PC-9 (cell line): ENCODE measurements at regions not wholly inside any gene's neighbourhood (a gene's known extent, or its start where the extent isn't known, plus 50 kb on each side); places are given as distances from the start of the nearest gene placed in this dataset.

Source experiments
- BruUV-seq: library from RNA; stranded (reverse); fragments of 400-500 nt; replicated peaks from 2 replicates; lab custom pipeline; 2021; lab: Mats Ljungman, UMichigan
- CTCF ChIA-PET: fragments of 300-600 bp; sonication (Branson Sonifier 250); formaldehyde crosslinking; loops from one replicate; lab custom pipeline; 2022; ENCODE audit warnings: antibody characterized with exemption; lab: Charles Lee
- POLR2A ChIA-PET: fragments of 300-600 bp; sonication (Branson Sonifier 250); formaldehyde crosslinking; loops from one replicate; lab custom pipeline; 2022; ENCODE audit warnings: antibody characterized with exemption; ENCODE audit not compliant: unreplicated experiment; lab: Charles Lee
- DNase-seq, 2 experiments: peaks; one replicate each; pipeline versions ENCODE4 v3.0.0 to v3.0.0-alpha.2; 2015 to 2022; ENCODE audit warnings: mixed read lengths in 1 of 2
- H2AFZ ChIP-seq: fragments of 200-600 bp; sonication (generic); 2 replicates; pipeline ENCODE4 v1.8.1; 2017; ENCODE audit warnings: antibody characterized with exemption
- H3F3A ChIP-seq: fragments of 200-600 bp; sonication (generic); 2 replicates; pipeline ENCODE4 v1.8.1; 2017; ENCODE audit warnings: antibody characterized with exemption, mild to moderate bottlenecking, low read depth; ENCODE audit not compliant: insufficient read depth
- H3K27ac ChIP-seq: fragments of 200-600 bp; sonication (generic); 2 replicates; pipeline ENCODE4 v1.6.1; 2016; ENCODE audit warnings: mixed run types
- H3K27me3 ChIP-seq: fragments of 200-600 bp; sonication (generic); 2 replicates; pipeline ENCODE4 v1.6.1; 2016; ENCODE audit warnings: low read depth, mixed run types; ENCODE audit not compliant: insufficient read depth
- H3K36me3 ChIP-seq: fragments of 200-600 bp; sonication (generic); 2 replicates; pipeline ENCODE4 v1.6.1; 2016; ENCODE audit warnings: low read depth, mixed run types
- H3K4me1 ChIP-seq: fragments of 200-600 bp; sonication (generic); replicated peaks from 2 replicates; pipeline ENCODE4 v1.6.1; 2016; ENCODE audit warnings: mixed run types; ENCODE audit not compliant: insufficient read depth
- H3K4me2 ChIP-seq: fragments of 200-600 bp; sonication (generic); 2 replicates; pipeline ENCODE4 v1.6.1; 2017; ENCODE audit warnings: mixed run types
- H3K4me3 ChIP-seq: fragments of 200-600 bp; sonication (generic); 2 replicates; pipeline ENCODE4 v1.6.1; 2016; ENCODE audit warnings: mixed run types
- H3K79me2 ChIP-seq: fragments of 200-600 bp; sonication (generic); 2 replicates; pipeline ENCODE4 v1.6.1; 2017; ENCODE audit warnings: low read depth, mixed run types
- H3K9me2 ChIP-seq: fragments of 200-600 bp; sonication (generic); 2 replicates; pipeline ENCODE4 v1.8.1; 2017; ENCODE audit warnings: mild to moderate bottlenecking; ENCODE audit not compliant: insufficient read depth
- H3K9me3 ChIP-seq: fragments of 200-600 bp; sonication (generic); 2 replicates; pipeline ENCODE4 v1.8.1; 2016; ENCODE audit warnings: low read depth; ENCODE audit not compliant: insufficient read depth
- H4K20me1 ChIP-seq: fragments of 200-600 bp; sonication (generic); 2 replicates; pipeline ENCODE4 v1.8.1; 2017; ENCODE audit not compliant: insufficient read depth
- CTCF ChIP-seq: fragments of 200-600 bp; sonication (generic); conservative IDR thresholded peaks from 2 replicates; pipeline ENCODE4 v1.6.1; 2017; ENCODE audit warnings: mixed run types, antibody characterized with exemption, mild to moderate bottlenecking, moderate library complexity
- EZH2 ChIP-seq: fragments of 200-600 bp; sonication (generic); IDR thresholded peaks from 2 replicates; pipeline ENCODE4 v1.8.0; 2017; ENCODE audit warnings: antibody characterized with exemption, low read depth
- intact Hi-C: fragments of 100-400 bp; cut with micrococcal nuclease; formaldehyde crosslinking; loops from one replicate; pipeline ENCODE4 v1.10.0; 2022; ENCODE audit not compliant: unreplicated experiment

GRCh38 chr6:11391934-11392777, 145.4 kb upstream of the TMEM170B start:
- peak overlapping the region; percentile 89 for H3K27ac ChIP-seq
- POLR2A ChIA-PET, result interaction anchor here (0.6 to 0.8 kb wide), 2 partner anchors 22 to 175 kb away, joined by 7 to 9 read pairs; no protein-coding TSS in a partner anchor
- no peaks in the 10 kb centered on the region for H3K27me3 ChIP-seq
- intact Hi-C loops, result no loop called here
- H4K20me1 ChIP-seq, result no peaks in the 10 kb centered on the region
- CTCF ChIA-PET, result interaction anchor here (0.6 to 2.1 kb wide), 2 partner anchors 8 to 104 kb away, joined by 5 to 8 read pairs; no protein-coding TSS in a partner anchor
- no peak overlapping the region for H2AFZ ChIP-seq
- no peaks in the 10 kb centered on the region for H3K36me3 ChIP-seq
- H3K9me3 ChIP-seq, result no peaks in the 10 kb centered on the region
- no peaks in the 10 kb centered on the region for H3K79me2 ChIP-seq
- TSS peak; percentile 11 for BruUV-seq
- peak overlapping the region; percentile 44 for H3K4me2 ChIP-seq
- TF ChIP-seq EZH2, result no peak
- TF ChIP-seq CTCF, result no peak
- peaks cover 52% of the 10 kb centered on the region for H3F3A ChIP-seq
- peaks cover 63% of the 10 kb centered on the region for H3K4me1 ChIP-seq
- no peaks in the 10 kb centered on the region for H3K9me2 ChIP-seq
- H3K4me3 ChIP-seq, result no peak overlapping the region; the same call in 1 of the 2 replicates
- no peak for DNase-seq

GRCh38 chr6:11389977-11390376, 147.6 kb upstream of the TMEM170B start:
- DNase-seq, result peak; percentile 81 to 97
- Histone ChIP-seq H4K20me1 (no peaks in the 10 kb centered on the region), H2AFZ (no peak overlapping the region), H3K9me2 (no peaks in the 10 kb centered on the region), H3F3A (peaks cover 52% of the 10 kb centered on the region), H3K9me3 (no peaks in the 10 kb centered on the region), H3K4me2 (peak overlapping the region; percentile 75), H3K4me3 (no peak overlapping the region; the same call in 1 of the 2 replicates), H3K79me2 (no peaks in the 10 kb centered on the region), H3K36me3 (no peaks in the 10 kb centered on the region), H3K27ac (peak overlapping the region; percentile 94), H3K4me1 (peaks cover 63% of the 10 kb centered on the region), H3K27me3 (no peaks in the 10 kb centered on the region)
- BruUV-seq, result no TSS peak
- POLR2A ChIA-PET, result interaction anchor here (0.6 to 1.2 kb wide), 5 partner anchors 9 to 157 kb away, joined by 3 to 12 read pairs (median 11); partner anchors contain the start of gene NEDD9
- intact Hi-C loops, result loop anchor here (1.0 kb wide), 9 partner anchors 24 to 246 kb away; partner anchors contain the start of gene NEDD9
- no peak for TF ChIP-seq CTCF
- TF ChIP-seq EZH2, result no peak
- CTCF ChIA-PET, result interaction anchor here (0.7 kb wide), 1 partner anchor 45 kb away, joined by 7 read pairs; no protein-coding TSS in a partner anchor

- H3K9me2 ChIP-seq, result no peaks in the 10 kb centered on the region
- peak overlapping the region; percentile 75 for H3K4me2 ChIP-seq
- no peaks in the 10 kb centered on the region for H4K20me1 ChIP-seq
- H3K27ac ChIP-seq, result peak overlapping the region; percentile 94
- H3F3A ChIP-seq, result peaks cover 51% of the 10 kb centered on the region
- no peak overlapping the region for H3K4me3 ChIP-seq
- H2AFZ ChIP-seq, result no peak overlapping the region
- no peak for DNase-seq
- no peaks in the 10 kb centered on the region for H3K79me2 ChIP-seq
- H3K36me3 ChIP-seq, result no peaks in the 10 kb centered on the region
- TSS peak; percentile 84 for BruUV-seq
- TF ChIP-seq EZH2, result no peak
- no peak for TF ChIP-seq CTCF
- POLR2A ChIA-PET, result interaction anchor here (0.7 to 1.2 kb wide), 4 partner anchors 9 to 157 kb away, joined by 7 to 12 read pairs (median 11); partner anchors contain the start of gene NEDD9
- intact Hi-C loops, result no loop called here
- H3K9me3 ChIP-seq, result no peaks in the 10 kb centered on the region
- CTCF ChIA-PET, result no interaction called here
- peaks cover 58% of the 10 kb centered on the region for H3K4me1 ChIP-seq
- H3K27me3 ChIP-seq, result no peaks in the 10 kb centered on the region
These were observed 148.3 kb upstream of the TMEM170B start for GRCh38 chr6:11388983-11389944.
